Esophagus (tissue), 2 donors: ENCODE measurements at regions not wholly inside any gene's neighbourhood (a gene's known extent, or its start where the extent isn't known, plus 50 kb on each side); places are given as distances from the start of the nearest gene placed in this dataset.
"Not testable (repeated sequence)": the region's sequence is repeated elsewhere in the genome, so short reads cannot be mapped to it uniquely, and the experiment has no call there.

Experiments used
- H3K27ac ChIP-seq, 2 donors: one replicate each; pipeline ENCODE4 v1.5.1; 2013; ENCODE audit warnings: low read depth in 2 of 2, mild to moderate bottlenecking in 2 of 2, inconsistent platforms in 1 of 2, low read length in 1 of 2, moderate library complexity in 1 of 2
- H3K27me3 ChIP-seq, 2 donors: one replicate each; pipeline ENCODE4 v1.6.1; 2013; ENCODE audit warnings: low read length in 2 of 2, control low read depth in 1 of 2, mild to moderate bottlenecking in 1 of 2; ENCODE audit not compliant: insufficient read depth in 2 of 2, control insufficient read depth in 1 of 2
- H3K36me3 ChIP-seq, 2 donors: one replicate each; pipeline ENCODE4 v1.6.1; 2013; ENCODE audit warnings: low read length in 1 of 2; ENCODE audit not compliant: control insufficient read depth in 2 of 2, insufficient read depth in 2 of 2
- H3K4me1 ChIP-seq, 2 donors: one replicate each; pipeline ENCODE4 v1.6.1; 2013; ENCODE audit warnings: low read length in 1 of 2; ENCODE audit not compliant: control insufficient read depth in 2 of 2, insufficient read depth in 2 of 2
- H3K4me3 ChIP-seq, 2 donors: one replicate each; pipeline ENCODE4 v1.5.1; 2013; ENCODE audit warnings: low read length in 2 of 2, mild to moderate bottlenecking in 2 of 2, low read depth in 1 of 2, moderate library complexity in 1 of 2
- H3K9me3 ChIP-seq, 2 donors: one replicate each; pipeline ENCODE4 v1.6.1; 2013; ENCODE audit warnings: mild to moderate bottlenecking in 2 of 2, low read depth in 1 of 2, low read length in 1 of 2, moderate library complexity in 1 of 2; ENCODE audit not compliant: control insufficient read depth in 2 of 2, insufficient read depth in 1 of 2
- WGBS, 2 donors: extraction: QIAGEN DNeasy Blood & Tissue Kit; methylation state at CpG; one replicate each; pipeline ENCODE4 v1.1.7; 2013; 5-methylcytosine and 5-hydroxymethylcytosine counted together
- donor health status: healthy with polysubstance abuse.
- donor health status: Bipolar disorder and iron deficiency.

GRCh38 chr7:131755801-131756200, 199.4 kb upstream of the PODXL start:
- not testable (repeated sequence) for H3K36me3 ChIP-seq, H3K27me3 ChIP-seq, H3K27ac ChIP-seq, H3K4me1 ChIP-seq, H3K9me3 ChIP-seq, H3K4me3 ChIP-seq
- WGBS, 2 donors, result 93 to 95% methylated on average over 28 of the region's 28 CpGs

- peaks cover 0 to 4% of the 10 kb centered on the region in 2 donors for H3K27me3 ChIP-seq
- no peak overlapping the region for H3K27ac ChIP-seq
- WGBS, 2 donors, result 45 to 47% methylated on average over 11 of the region's 11 CpGs
These were observed 197.3 kb upstream of the PODXL start for GRCh38 chr7:131753620-131754222.

GRCh38 chr7:131747658-131748232, 191.3 kb upstream of the PODXL start:
- Histone ChIP-seq H3K4me3 (no peak overlapping the region), H3K4me1 (no peaks in the 10 kb centered on the region), H3K9me3 (peaks cover 0 to 2% of the 10 kb centered on the region in 2 donors), H3K27ac (no peak overlapping the region), H3K27me3 (peaks cover 0 to 4% of the 10 kb centered on the region in 2 donors), H3K36me3 (no peaks in the 10 kb centered on the region)
- 20 to 23% methylated on average over 3 of the region's 3 CpGs for whole genome bisulfite sequencing, 2 donors

More at GRCh38 chr7:131753620-131754222, 197.3 kb upstream of the PODXL start:
- Histone ChIP-seq H3K36me3 (no peaks in the 10 kb centered on the region), H3K4me3 (no peak overlapping the region), H3K4me1 (no peaks in the 10 kb centered on the region), H3K9me3 (no peaks in the 10 kb centered on the region)

- no peak overlapping the region for H3K4me3 ChIP-seq
- WGBS, 2 donors, result 44% methylated on average over 15 of the region's 15 CpGs
- no peaks in the 10 kb centered on the region for H3K4me1 ChIP-seq
- H3K36me3 ChIP-seq, result no peaks in the 10 kb centered on the region
- H3K27me3 ChIP-seq, result peaks cover 0 to 4% of the 10 kb centered on the region in 2 donors
- no peak overlapping the region for H3K27ac ChIP-seq
- H3K9me3 ChIP-seq, result peaks cover 0 to 4% of the 10 kb centered on the region in 2 donors
These were observed 189.2 kb upstream of the PODXL start for GRCh38 chr7:131745390-131746248.

- Histone ChIP-seq H3K4me3 (no peak overlapping the region), H3K9me3 (peaks cover 0 to 4% of the 10 kb centered on the region in 2 donors), H3K27me3 (no peaks in the 10 kb centered on the region), H3K27ac (no peak overlapping the region), H3K36me3 (no peaks in the 10 kb centered on the region), H3K4me1 (no peaks in the 10 kb centered on the region)
- 57 to 70% methylated on average over 4 of the region's 4 CpGs for WGBS, 2 donors
These were observed 185.0 kb upstream of the PODXL start for GRCh38 chr7:131741446-131741845.

- no peak overlapping the region for H3K27ac ChIP-seq
- H3K9me3 ChIP-seq, result peaks cover 0 to 2% of the 10 kb centered on the region in 2 donors
- no peaks in the 10 kb centered on the region for H3K36me3 ChIP-seq
- no peaks in the 10 kb centered on the region for H3K4me1 ChIP-seq
- peaks cover 0 to 3% of the 10 kb centered on the region in 2 donors for H3K27me3 ChIP-seq
- 66 to 70% methylated on average over 25 of the region's 25 CpGs for WGBS, 2 donors
- H3K4me3 ChIP-seq, result no peak overlapping the region
These were observed 181.5 kb upstream of the PODXL start for GRCh38 chr7:131737746-131738465.

GRCh38 chr7:131735101-131735500, 178.7 kb upstream of the PODXL start:
- WGBS, 2 donors, result 35 to 53% methylated on average over 5 of the region's 5 CpGs
- H3K9me3 ChIP-seq, result no peaks in the 10 kb centered on the region
- no peak overlapping the region for H3K27ac ChIP-seq
- no peaks in the 10 kb centered on the region for H3K36me3 ChIP-seq
- no peak overlapping the region for H3K4me3 ChIP-seq
- H3K27me3 ChIP-seq, result peaks cover 0 to 3% of the 10 kb centered on the region in 2 donors
- no peaks in the 10 kb centered on the region for H3K4me1 ChIP-seq

- no peak overlapping the region for H3K27ac ChIP-seq
- 74 to 77% methylated on average over 6 of the region's 6 CpGs for WGBS, 2 donors
- peaks cover 0 to 3% of the 10 kb centered on the region in 2 donors for H3K27me3 ChIP-seq
- no peak overlapping the region for H3K4me3 ChIP-seq
- no peaks in the 10 kb centered on the region for H3K9me3 ChIP-seq
- H3K4me1 ChIP-seq, result no peaks in the 10 kb centered on the region
- H3K36me3 ChIP-seq, result no peaks in the 10 kb centered on the region
These were observed 177.2 kb upstream of the PODXL start for GRCh38 chr7:131733604-131734003.

- H3K4me3 ChIP-seq, result no peak overlapping the region
- no peaks in the 10 kb centered on the region for H3K9me3 ChIP-seq
- no peaks in the 10 kb centered on the region for H3K4me1 ChIP-seq
- H3K36me3 ChIP-seq, result no peaks in the 10 kb centered on the region
- whole genome bisulfite sequencing, 2 donors, result 84 to 92% methylated on average over 2 of the region's 2 CpGs
- no peak overlapping the region for H3K27ac ChIP-seq
- H3K27me3 ChIP-seq, result no peaks in the 10 kb centered on the region
These were observed 170.8 kb upstream of the PODXL start for GRCh38 chr7:131727189-131727588.
